ENCODE measurements at regions not wholly inside any gene's neighbourhood (a gene's known extent, or its start where the extent isn't known, plus 50 kb on each side); places are given as distances from the start of the nearest gene placed in this dataset.

GRCh38 chr4:138871555-138871875, 144.1 kb upstream of the NOCT start:
- no peak for TF ChIP-seq CTCF (IDR thresholded peaks at IDR 0.05)
- no peak for TF ChIP-seq EP300 (IDR thresholded peaks at IDR 0.05)
- TF ChIP-seq POLR2A (IDR thresholded peaks at IDR 0.05), result no peak
